HepG2 (cell line): ENCODE measurements at regions not wholly inside any gene's neighbourhood (a gene's known extent, or its start where the extent isn't known, plus 50 kb on each side); places are given as distances from the start of the nearest gene placed in this dataset.

Experiments used
- CTCF ChIP-seq: sonication (generic); formaldehyde crosslinking; IDR thresholded peaks from 2 replicates; pipeline ENCODE4 v1.5.0; 2020; ENCODE audit warnings: mild to moderate bottlenecking, missing genetic modification reagents, moderate library complexity
- JUND ChIP-seq: sonication (generic); formaldehyde crosslinking; IDR thresholded peaks from 2 replicates; pipeline ENCODE4 v1.8.0; 2022; ENCODE audit warnings: mild to moderate bottlenecking, missing genetic modification reagents
- MAX ChIP-seq: IDR thresholded peaks from 2 replicates; pipeline ENCODE4 v1.6.1; 2012; ENCODE audit warnings: inconsistent platforms
- POLR2A ChIP-seq, 2 experiments: IDR thresholded peaks; 2 replicates each; pipeline ENCODE4 v1.6.1; 2011; ENCODE audit warnings: low read depth in 2 of 2, low read length in 2 of 2, mild to moderate bottlenecking in 1 of 2, moderate library complexity in 1 of 2; ENCODE audit not compliant: insufficient read depth in 1 of 2
- RAD21 ChIP-seq: fragments of 450-650 bp; formaldehyde crosslinking; IDR thresholded peaks from 2 replicates; pipeline ENCODE4 v1.5.0; 2020; ENCODE audit warnings: mild to moderate bottlenecking
- ZNF18 ChIP-seq: sonication (generic); formaldehyde crosslinking; IDR thresholded peaks from 2 replicates; pipeline ENCODE4 v1.8.0; 2022; ENCODE audit warnings: mild to moderate bottlenecking, missing genetic modification reagents; ENCODE audit not compliant: insufficient replicate concordance
- ZNF766 ChIP-seq: sonication (generic); formaldehyde crosslinking; IDR thresholded peaks from 2 replicates; pipeline ENCODE4 v1.5.0; 2020; ENCODE audit warnings: missing genetic modification reagents, borderline replicate concordance
- ZNF776 ChIP-seq: sonication (generic); formaldehyde crosslinking; IDR thresholded peaks from 2 replicates; pipeline ENCODE4 v1.4.0; 2020; ENCODE audit warnings: mild to moderate bottlenecking, missing genetic modification reagents

- TF ChIP-seq ZNF18 (CRISPR knock-in tag) (no peak), JUND (CRISPR knock-in tag) (no peak), MAX (no peak), CTCF (CRISPR knock-in tag) (no peak), ZNF766 (CRISPR knock-in tag) (no peak), RAD21 (CRISPR knock-in tag) (no peak), ZNF776 (CRISPR knock-in tag) (no peak), POLR2A (IDR thresholded peaks at IDR 0.05; ENCODE audit: insufficient read depth in 1 of 2, low read depth in 2 of 2, low read length in 2 of 2) (no peak)
Measured at GRCh38 chr20:51312480-51312783, 230.1 kb downstream of the NFATC2 start.
